Dedifferentiated amniotic fluid mesenchymal stem cell (primary cell): ENCODE measurements at regions not wholly inside any gene's neighbourhood (a gene's known extent, or its start where the extent isn't known, plus 50 kb on each side); places are given as distances from the start of the nearest gene placed in this dataset.

Source experiments
- DNase-seq: peaks from one replicate; pipeline ENCODE4 v3.0.0-alpha.2; 2016; ENCODE audit errors: extremely low spot score

- DNase-seq: no peak
Measured at GRCh38 chr21:15370462-15370975, 305.7 kb upstream of the NRIP1 start.

DNA sequence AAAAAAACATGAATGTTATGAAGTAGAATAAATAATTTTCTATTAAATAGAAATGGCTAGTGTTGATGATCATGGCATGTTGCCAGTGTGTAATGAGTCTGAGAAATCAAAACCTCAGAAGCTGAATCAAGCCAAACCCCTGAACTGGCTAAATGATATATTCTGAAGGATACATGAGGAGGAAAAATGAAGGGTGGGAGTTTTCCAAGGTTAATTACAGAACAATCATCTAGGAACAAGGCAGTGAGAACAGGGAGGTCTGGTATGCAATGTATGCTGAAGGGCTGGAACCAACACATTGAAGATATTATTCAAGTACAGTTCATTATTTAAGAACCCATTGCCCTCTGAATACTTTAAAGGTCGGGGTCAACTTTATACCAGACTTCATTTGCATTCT lies 309.1 kb upstream of the NRIP1 start:
- DNase-seq: no peak

GRCh38 chr21:15379776-15380175 lies 315.0 kb upstream of the NRIP1 start:
- no peak for DNase-seq

GRCh38 chr21:15383588-15383987 lies 318.8 kb upstream of the NRIP1 start:
- no peak for DNase-seq

DNA sequence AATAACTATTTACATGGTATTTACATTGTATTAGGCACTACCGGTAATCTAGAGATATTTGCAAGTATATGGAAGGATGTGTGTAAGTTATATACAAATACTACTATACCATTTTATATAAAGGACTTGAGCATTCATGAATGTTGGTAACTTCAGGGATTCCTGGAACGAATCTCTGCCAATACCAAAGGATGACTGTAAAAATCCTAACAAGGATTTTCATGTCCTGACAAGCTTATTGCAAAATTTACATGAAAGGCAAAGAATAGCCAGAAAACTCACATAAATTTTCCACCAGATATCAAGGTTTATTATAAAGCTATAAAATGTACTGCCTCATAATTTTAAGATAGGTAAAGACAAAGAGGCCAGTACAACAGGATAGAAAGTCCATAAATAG lies 325.2 kb upstream of the NRIP1 start:
- no peak for DNase-seq

DNA sequence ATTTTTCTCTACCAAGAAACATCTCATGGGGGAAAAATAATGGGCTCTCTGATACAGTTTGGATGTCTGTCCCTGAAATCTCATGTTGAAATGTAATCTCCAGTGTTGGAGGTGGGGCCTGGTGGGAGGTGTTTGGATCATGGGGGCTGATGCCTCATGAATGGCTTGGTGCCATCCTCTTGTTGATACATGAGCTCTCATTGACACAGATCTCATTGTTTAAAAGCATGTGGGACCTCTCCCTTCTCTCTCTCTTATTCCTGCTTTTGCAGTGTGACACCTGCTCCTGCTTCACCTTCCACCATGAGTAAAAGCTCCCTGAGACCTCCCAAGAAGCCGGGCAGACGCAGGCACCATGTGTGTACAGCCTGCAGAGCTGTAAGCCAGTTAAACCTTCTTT lies 332.5 kb upstream of the NRIP1 start:
- no peak for DNase-seq

GRCh38 chr21:15400905-15401304 lies 328.9 kb upstream of the USP25 start:
- DNase-seq: no peak

- DNase-seq: no peak
Measured at GRCh38 chr21:15401331-15401730, 328.5 kb upstream of the USP25 start.

- DNase-seq: no peak
Measured at GRCh38 chr21:15405214-15405613, 324.6 kb upstream of the USP25 start.

DNA sequence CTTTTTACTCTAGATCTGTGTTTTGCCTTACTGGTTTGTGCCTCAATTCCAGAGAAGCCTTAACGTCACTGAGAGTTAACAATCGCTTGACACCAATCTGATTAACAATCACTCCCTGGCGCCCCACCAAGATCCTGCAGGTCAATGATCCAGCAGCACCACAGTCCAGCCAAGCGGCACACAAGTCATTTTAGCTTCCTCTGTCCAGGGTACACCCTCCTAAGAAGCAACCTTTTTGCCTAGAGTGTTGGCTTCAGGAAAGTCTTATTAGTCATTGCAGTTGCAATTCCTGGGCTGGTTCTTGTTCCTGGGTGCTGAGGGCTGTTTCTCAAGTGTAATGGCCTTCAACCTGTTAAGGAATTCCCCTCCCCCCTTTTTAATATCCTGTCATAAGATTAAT lies 323.0 kb upstream of the USP25 start:
- DNase-seq: no peak

- no peak for DNase-seq
Measured at GRCh38 chr21:15407585-15407984, 322.2 kb upstream of the USP25 start.

- DNase-seq: no peak
Measured at GRCh38 chr21:15408089-15408488, 321.7 kb upstream of the USP25 start.

DNA sequence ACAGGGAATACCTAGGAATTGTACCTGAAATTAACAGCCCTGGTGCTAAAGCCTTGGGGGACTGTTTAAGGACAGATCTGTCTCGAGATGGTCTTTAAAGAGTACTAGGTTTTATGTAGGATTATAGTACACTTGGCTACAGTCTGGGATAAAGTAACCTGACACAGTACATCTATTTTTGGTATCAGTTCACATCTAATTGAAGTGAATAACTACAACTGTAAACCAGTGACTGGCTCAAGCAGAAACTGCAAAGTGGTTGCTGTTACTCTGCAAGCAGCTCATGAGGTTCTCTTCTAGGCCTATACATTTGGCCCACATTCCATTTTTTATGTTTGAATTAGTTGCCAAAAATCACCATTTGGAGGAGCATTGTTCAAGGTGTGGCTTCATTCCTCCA lies 320.8 kb upstream of the USP25 start:
- no peak for DNase-seq

DNA sequence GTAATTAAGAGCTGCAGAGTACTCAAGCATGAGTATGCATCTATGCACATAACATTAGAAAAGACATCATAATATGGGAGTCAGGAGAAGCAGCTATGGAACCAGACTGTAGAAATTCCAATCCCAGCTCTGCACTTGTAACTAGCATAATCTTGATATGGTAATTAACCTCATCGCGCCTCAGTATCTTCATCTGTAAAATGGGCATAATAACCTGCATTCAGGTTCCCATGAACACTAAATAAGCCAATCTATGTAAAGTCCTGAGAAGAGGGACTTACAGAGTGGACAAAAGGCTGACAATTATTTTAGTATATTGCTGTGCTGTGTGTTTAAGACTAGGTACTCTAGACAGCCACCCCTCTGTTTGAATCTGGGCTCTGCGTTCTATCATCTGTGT lies 318.9 kb upstream of the USP25 start:
- no peak for DNase-seq

DNA sequence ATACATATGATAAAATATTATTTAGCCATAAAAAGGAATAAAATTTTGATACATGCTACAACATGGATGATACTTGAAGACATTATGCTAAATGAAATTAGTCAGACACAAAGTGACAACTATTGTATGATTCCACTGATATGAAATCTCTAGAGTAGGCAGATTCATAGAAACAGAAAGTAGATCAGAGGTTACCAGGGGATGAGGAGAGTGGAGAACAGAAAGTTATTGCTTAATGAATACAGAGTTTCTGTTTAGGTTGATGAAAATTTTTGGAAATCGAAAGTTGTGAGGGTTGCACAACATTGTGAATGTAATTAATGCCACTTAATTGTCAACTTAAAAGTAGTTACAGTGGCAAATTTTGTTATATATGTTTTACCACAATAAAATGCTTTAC lies 315.7 kb upstream of the USP25 start:
- no peak for DNase-seq

DNA sequence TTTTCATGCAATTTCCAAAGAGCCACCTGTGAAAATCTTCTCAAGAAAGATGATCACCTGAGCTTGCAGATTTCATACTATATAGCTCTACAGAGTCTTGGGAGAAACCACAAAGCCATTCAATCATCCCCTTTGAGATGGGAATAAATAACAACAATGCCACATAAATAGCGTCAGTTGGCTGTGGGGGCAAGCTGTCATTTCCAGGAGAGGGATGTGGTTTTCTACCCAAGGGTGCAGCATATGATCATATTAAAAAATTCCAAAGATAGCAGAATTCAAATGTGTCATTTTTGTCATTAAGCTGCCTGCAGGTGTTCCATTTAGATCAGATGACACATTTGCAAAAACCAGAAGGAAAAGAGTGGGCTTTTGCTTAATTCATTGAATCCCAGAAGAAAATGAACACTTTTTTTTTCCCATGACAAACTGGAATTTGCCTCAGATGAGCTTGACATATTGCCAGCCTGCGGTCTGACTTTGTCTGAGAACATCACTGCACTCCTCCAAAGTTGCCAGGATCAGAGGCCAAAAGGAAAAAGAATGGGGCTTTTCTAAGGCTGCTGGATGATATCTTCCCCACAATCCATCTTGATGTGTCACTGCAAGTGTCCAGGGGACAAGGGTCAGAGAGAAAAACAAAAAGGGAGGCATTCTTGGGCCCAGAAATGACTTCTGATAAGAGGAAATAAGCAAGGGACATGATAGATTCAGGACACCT lies 314.1 kb upstream of the USP25 start:
- DNase-seq: no peak

DNA sequence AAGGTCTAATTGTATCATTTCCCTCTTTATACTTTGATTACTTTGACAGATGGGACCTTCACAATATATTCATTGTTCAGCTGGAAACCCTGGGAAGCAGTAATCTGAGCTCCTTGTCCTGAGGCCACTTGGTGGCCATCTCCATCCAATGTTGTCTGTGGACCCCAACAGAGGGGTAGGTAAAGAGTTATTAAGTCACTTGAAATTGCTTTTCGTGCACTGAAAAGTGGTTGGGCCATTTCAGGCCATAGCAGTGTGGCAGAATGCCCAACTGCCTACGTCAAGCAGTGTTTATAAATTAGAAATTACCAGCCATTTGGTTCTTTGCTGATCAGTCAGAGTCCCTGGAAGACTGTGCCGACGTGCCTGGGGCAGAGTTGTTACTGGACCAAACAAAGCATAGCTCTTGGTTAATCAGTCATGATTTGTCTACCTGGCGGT lies 308.3 kb upstream of the USP25 start:
- DNase-seq: no peak

GRCh38 chr21:15421947-15422346 lies 307.8 kb upstream of the USP25 start:
- DNase-seq: no peak

DNA sequence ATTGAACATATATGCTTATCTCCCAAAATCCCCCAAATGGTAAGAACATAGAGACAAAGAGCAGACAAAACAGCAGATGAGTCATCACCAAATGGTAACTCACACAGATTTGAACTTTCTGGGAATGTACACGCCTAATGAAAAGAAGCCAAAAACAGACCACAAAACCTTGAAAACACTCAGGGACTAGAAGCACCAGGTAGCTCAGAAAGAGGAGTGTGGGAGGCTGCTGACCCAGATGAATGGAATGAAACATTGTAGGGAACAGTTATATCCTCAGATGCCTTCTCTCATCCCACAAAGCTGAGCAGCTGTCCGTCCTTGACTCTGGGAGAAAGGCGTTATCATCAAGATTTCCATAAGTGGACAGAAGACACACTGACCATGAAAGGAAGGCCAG lies 307.0 kb upstream of the USP25 start:
- DNase-seq: no peak

DNA sequence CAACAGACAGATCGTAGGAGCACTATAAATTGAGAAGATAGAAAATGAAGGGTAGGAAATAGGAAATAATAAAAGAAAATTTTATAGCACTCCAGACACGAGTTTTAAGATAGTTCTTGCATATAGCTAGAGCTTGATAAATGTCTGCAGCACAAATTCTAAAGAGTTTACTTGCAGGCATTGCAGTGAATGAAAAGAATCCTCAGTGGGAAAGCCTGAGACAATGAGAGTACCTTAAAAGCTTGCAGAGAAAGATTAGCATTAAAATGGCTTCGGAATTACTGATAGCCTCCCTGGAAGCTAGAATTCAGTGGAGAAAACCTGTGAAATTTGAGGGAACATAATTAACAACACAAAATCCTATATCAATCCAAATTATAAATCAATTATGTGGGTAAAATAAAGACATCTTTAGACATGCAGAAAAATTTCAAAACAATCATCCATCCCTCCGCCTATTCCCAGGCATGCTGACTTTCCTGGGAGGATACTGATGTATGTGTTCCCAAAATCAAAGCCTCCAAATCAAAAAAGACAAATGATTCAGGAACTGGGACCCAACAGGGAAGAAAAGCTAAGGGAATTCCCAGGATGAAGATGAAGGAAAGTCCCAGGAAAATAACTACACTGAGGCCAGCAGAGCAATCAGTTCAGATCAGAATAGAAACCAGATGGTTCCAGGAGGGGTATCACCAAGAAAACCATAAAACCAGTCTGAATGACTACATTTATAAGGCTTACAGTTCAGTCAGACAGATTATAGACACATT lies 305.9 kb upstream of the USP25 start:
- DNase-seq: no peak

DNA sequence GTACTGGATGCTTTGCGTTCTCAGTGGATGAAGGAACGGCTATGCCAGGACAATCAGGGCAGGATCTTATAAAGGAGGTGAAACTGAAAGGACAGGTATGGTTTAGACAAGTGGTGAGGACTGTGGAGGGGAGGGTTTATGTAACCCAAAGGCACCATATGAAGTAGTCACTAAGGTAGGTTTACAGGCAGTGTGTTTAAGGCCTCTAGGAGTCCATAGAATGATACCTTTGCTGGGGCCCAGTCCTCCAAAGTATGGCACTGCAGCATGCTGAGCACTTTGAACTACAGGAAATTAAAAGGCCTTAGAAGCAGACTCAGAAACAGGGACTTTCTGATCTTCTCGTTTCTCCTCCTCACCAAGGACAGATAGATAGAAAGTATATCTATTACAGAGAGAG lies 304.7 kb upstream of the USP25 start:
- DNase-seq: no peak

DNA sequence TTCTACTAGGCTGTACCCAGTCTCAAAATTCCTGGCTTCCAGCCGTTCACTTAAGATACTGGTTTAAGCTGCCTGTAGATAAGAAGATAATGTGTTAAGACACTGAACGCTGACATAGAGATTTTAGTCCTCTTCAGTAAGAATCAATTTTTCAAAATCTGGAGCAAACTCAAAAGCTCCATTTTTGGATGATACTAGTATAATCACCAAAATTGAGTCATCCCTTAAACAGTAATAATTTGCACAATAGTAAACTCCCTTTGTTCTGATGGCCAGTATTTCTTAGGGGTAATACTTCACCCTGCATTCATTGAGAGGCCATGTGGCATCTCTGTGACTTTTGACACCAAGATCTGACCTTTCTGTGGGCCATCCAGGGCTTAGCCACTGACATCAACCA lies 299.8 kb upstream of the USP25 start:
- DNase-seq: no peak

DNA sequence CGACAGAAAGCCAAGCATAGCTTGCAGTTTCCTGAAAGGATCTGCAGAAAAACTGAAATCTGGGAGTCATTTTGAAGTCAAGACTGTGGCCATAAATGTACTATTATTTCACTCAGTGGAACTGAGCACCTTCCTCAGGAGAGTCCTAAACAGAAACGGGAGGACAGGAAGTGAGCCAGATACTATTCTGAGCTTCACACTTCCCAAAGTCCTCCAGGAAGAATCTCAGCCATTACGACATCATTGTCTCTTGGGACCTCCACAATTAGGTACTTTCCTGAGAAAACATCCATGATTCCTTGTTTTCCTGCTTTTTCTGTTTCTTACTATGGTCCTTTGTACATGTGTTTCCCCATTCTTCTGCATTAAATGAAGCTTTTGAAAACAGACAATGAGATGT lies 299.2 kb upstream of the USP25 start:
- DNase-seq: no peak
